ENCODE measurements at regions not wholly inside any gene's neighbourhood (a gene's known extent, or its start where the extent isn't known, plus 50 kb on each side); places are given as distances from the start of the nearest gene placed in this dataset.

- DNase-seq (ENCODE audit: low spot score) = no peak
- ATAC-seq = no peak
Measured at GRCh38 chr9:119429302-119429701, 60.1 kb upstream of the BRINP1 start.

- no peak for DNase-seq (ENCODE audit: low spot score)
- no peak for ATAC-seq
Measured at GRCh38 chr9:119420231-119420630, 51.0 kb upstream of the BRINP1 start.
